B cell (primary cell): ENCODE measurements at regions not wholly inside any gene's neighbourhood (a gene's known extent, or its start where the extent isn't known, plus 50 kb on each side); places are given as distances from the start of the nearest gene placed in this dataset.

Experiments
- ATAC-seq: fragments of 200-7000 bp; cut with Tn5 transposase; one replicate; pipeline ENCODE4 v1.10.0; 2021; ENCODE audit warnings: low read depth, mild to moderate bottlenecking, moderate number of reproducible peaks, moderate library complexity
- CTCF ChIA-PET: fragments of 350-600 bp; sonication (Branson Sonifier 250); formaldehyde crosslinking; loops from one replicate; lab custom pipeline; 2021; ENCODE audit warnings: antibody characterized with exemption, inconsistent platforms; lab: Charles Lee
- POLR2A ChIA-PET: fragments of 350-600 bp; sonication (Branson Sonifier 250); formaldehyde crosslinking; loops from one replicate; lab custom pipeline; 2021; ENCODE audit warnings: antibody characterized with exemption; lab: Charles Lee
- DNase-seq: peaks from one replicate; pipeline ENCODE4 v3.0.0; 2013
- H2AFZ ChIP-seq: 2 replicates; pipeline ENCODE4 v1.6.1; 2012; ENCODE audit warnings: mild to moderate bottlenecking, low read depth, low read length; ENCODE audit not compliant: insufficient read depth, poor library complexity, severe bottlenecking
- H3K27ac ChIP-seq, 2 donors: 1 replicate in 1 of 2; 2 replicates in 1 of 2; pipeline ENCODE4 v1.5.1; 2012 to 2013; ENCODE audit warnings: low read length in 2 of 2, mild to moderate bottlenecking in 2 of 2, moderate library complexity in 1 of 2
- H3K27me3 ChIP-seq, 4 experiments: fragments of 200-600 bp in 1 of 4; sonication (generic) in 1 of 4; replicated peaks in 1 of 4; 1 replicate in 2 of 4; 2 replicates in 2 of 4; pipeline versions ENCODE4 v1.6.1 to v1.7.0; 2013 to 2016; ENCODE audit warnings: low read length in 3 of 4, mild to moderate bottlenecking in 2 of 4, mixed read lengths in 1 of 4, moderate library complexity in 1 of 4; ENCODE audit not compliant: insufficient read depth in 4 of 4, control insufficient read depth in 3 of 4; ENCODE audit errors: control extremely low read depth in 1 of 4
- H3K36me3 ChIP-seq, 2 experiments: replicated peaks in 1 of 2; 1 replicate in 1 of 2; 2 replicates in 1 of 2; pipeline versions ENCODE4 v1.6.1 to v1.7.1; 2013; ENCODE audit warnings: low read length in 1 of 2; ENCODE audit not compliant: insufficient read depth in 2 of 2, control insufficient read depth in 1 of 2; ENCODE audit errors: control extremely low read depth in 1 of 2, extremely low read depth in 1 of 2
- H3K4me1 ChIP-seq, 2 donors: fragments of 200-600 bp in 1 of 2; sonication (generic) in 1 of 2; 1 replicate in 1 of 2; 2 replicates in 1 of 2; pipeline versions ENCODE4 v1.5.1 to v1.6.1; 2013 to 2017; ENCODE audit warnings: low read length in 2 of 2; ENCODE audit not compliant: control insufficient read depth in 2 of 2, insufficient read depth in 2 of 2
- H3K4me2 ChIP-seq: replicated peaks from 2 replicates; pipeline ENCODE3; 2012; ENCODE audit warnings: mild to moderate bottlenecking, low read depth, low read length; ENCODE audit not compliant: poor library complexity, severe bottlenecking
- H3K4me3 ChIP-seq, 5 experiments: fragments of 200-600 bp in 1 of 5; sonication (generic) in 1 of 5; 1 replicate in 3 of 5; 2 replicates in 2 of 5; pipeline versions ENCODE4 v1.5.1 to v1.7.0; 2011 to 2016; ENCODE audit warnings: low read length in 4 of 5, mild to moderate bottlenecking in 4 of 5, low read depth in 2 of 5, control low read depth in 1 of 5, moderate library complexity in 1 of 5; ENCODE audit not compliant: insufficient read depth in 1 of 5; ENCODE audit errors: control extremely low read depth in 1 of 5, extremely low read depth in 1 of 5
- H3K79me2 ChIP-seq: fragments of 200-600 bp; sonication (generic); one replicate; pipeline ENCODE4 v1.6.0; 2016; ENCODE audit warnings: low read length; ENCODE audit not compliant: control insufficient read depth, insufficient read depth
- H3K9ac ChIP-seq: fragments of 200-600 bp; sonication (generic); 2 replicates; pipeline ENCODE4 v1.6.1; 2017; ENCODE audit warnings: mild to moderate bottlenecking, low read length, moderate library complexity
- H3K9me3 ChIP-seq, 3 donors: one replicate each; pipeline versions ENCODE4 v1.6.1 to v1.7.1; 2013; ENCODE audit warnings: low read length in 2 of 3; ENCODE audit not compliant: control insufficient read depth in 2 of 3, insufficient read depth in 1 of 3; ENCODE audit errors: control extremely low read depth in 1 of 3
- H4K20me1 ChIP-seq: 2 replicates; pipeline ENCODE4 v1.6.0; 2012; ENCODE audit warnings: mild to moderate bottlenecking, low read length; ENCODE audit not compliant: insufficient read depth, control insufficient read depth, poor library complexity, severe bottlenecking
- H3K27ac Mint-ChIP-seq: one replicate; pipeline ENCODE4 v1.8.0; 2021; ENCODE audit warnings: mixed read lengths
- H3K27me3 Mint-ChIP-seq: one replicate; pipeline ENCODE4 v1.8.0; 2021; ENCODE audit warnings: mixed read lengths
- H3K4me1 Mint-ChIP-seq: one replicate; pipeline ENCODE4 v1.8.0; 2021; ENCODE audit warnings: mixed read lengths
- H3K4me3 Mint-ChIP-seq: one replicate; pipeline ENCODE4 v1.8.0; 2021; ENCODE audit warnings: mixed read lengths
- H3K9me3 Mint-ChIP-seq: one replicate; pipeline ENCODE4 v1.8.0; 2022; ENCODE audit warnings: mixed read lengths; ENCODE audit not compliant: insufficient read depth
- EZH2 ChIP-seq: IDR thresholded peaks from 2 replicates; pipeline ENCODE4 v1.6.1; 2012; ENCODE audit warnings: borderline replicate concordance, low read depth, mild to moderate bottlenecking, moderate library complexity, low read length; ENCODE audit not compliant: insufficient read depth, poor library complexity, severe bottlenecking
- WGBS: methylation state at CpG from one replicate; pipeline ENCODE4 v1.1.5; 2013; ENCODE audit warnings: missing lambda C conversion rate; ENCODE audit not compliant: insufficient coverage; 5-methylcytosine and 5-hydroxymethylcytosine counted together
- intact Hi-C: fragments of 100-400 bp; cut with micrococcal nuclease; formaldehyde crosslinking; loops from one replicate; pipeline ENCODE4 v1.10.0; 2022
- TF ChIP-seq, protein P1 (sequence below): fragments of 200-600 bp; IDR thresholded peaks from one replicate; pipeline ENCODE4 v1.8.0; 2022; ENCODE audit warnings: antibody characterized with exemption, mild to moderate bottlenecking

DNA sequence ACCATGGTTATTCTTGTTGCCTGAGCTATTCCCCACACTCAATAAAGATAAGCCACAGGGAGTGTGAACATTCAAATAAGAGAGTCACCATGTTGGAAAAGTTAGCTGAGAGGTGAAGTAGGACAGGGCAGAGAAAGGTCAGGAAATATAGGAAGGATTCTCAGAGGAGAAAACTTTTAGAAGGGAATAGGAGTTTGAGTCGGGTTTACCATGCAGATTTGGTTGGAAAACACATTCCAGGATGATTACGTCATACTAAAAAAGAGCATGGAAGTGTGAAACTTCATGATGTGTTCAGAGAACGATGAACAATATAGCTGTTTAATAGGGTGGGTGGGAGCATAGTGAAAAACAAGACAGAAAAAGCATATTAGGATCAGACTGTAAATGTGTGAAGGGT is 1125.3 kb upstream of the ADGRL2 start:
- no peak overlapping the region for H3K27ac ChIP-seq
- no peak overlapping the region for H3K4me2 ChIP-seq
- Mint-ChIP-seq H3K4me1 (no peaks in the 10 kb centered on the region), H3K9me3 (no peaks in the 10 kb centered on the region), H3K27me3 (no peaks in the 10 kb centered on the region), H3K27ac (no peak overlapping the region), H3K4me3 (no peak overlapping the region)
- no peak overlapping the region for H2AFZ ChIP-seq
- no peaks in the 10 kb centered on the region for H3K79me2 ChIP-seq
- no peaks in the 10 kb centered on the region for H4K20me1 ChIP-seq
- peaks cover 0 to 4% (median 0%) of the 10 kb centered on the region in 3 donors for H3K9me3 ChIP-seq
- POLR2A ChIA-PET: no interaction called here
- CTCF ChIA-PET: no interaction called here
- H3K4me3 ChIP-seq: no peak overlapping the region
- TF ChIP-seq, protein P1, sequence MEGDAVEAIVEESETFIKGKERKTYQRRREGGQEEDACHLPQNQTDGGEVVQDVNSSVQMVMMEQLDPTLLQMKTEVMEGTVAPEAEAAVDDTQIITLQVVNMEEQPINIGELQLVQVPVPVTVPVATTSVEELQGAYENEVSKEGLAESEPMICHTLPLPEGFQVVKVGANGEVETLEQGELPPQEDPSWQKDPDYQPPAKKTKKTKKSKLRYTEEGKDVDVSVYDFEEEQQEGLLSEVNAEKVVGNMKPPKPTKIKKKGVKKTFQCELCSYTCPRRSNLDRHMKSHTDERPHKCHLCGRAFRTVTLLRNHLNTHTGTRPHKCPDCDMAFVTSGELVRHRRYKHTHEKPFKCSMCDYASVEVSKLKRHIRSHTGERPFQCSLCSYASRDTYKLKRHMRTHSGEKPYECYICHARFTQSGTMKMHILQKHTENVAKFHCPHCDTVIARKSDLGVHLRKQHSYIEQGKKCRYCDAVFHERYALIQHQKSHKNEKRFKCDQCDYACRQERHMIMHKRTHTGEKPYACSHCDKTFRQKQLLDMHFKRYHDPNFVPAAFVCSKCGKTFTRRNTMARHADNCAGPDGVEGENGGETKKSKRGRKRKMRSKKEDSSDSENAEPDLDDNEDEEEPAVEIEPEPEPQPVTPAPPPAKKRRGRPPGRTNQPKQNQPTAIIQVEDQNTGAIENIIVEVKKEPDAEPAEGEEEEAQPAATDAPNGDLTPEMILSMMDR: no peak
- TF ChIP-seq EZH2: no peak
- no peaks in the 10 kb centered on the region for H3K4me1 ChIP-seq
- WGBS: 80% methylated on average over 3 of the region's 3 CpGs
- H3K9ac ChIP-seq: no peak overlapping the region
- intact Hi-C loops: no loop called here
- no peaks in the 10 kb centered on the region for H3K36me3 ChIP-seq
- no peak for ATAC-seq
- DNase-seq: no peak
- no peaks in the 10 kb centered on the region for H3K27me3 ChIP-seq

DNA sequence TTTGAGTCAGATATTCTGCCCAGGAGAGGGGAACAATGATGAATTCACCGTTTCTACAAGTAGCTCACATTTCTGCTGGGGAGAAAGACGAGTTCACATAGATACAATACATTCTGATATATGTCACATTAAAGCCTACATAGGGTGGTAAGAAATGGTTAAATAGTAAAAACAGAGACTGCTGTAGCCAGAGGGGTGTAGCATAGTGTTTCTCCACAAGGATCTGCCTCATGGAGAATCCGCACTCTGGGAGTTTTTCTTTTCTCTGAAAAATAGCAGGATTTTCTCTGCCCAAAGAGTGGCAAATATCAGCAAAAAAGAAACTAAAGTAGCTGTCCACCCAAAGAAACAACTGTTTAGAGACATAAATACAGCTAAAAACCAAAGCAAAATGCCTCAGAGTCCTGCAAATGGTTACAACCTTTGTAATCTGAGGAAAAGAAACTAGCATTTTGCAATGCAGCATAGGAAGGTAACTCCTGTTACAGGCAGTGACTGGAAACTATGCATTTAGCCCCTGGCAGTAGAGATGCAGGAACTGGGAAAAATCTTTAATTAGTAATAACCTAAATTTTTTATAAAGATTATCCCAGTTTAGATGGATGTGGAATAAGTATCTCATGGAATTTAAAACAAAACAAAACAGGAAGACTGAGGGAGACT is 1126.7 kb upstream of the ADGRL2 start:
- ChIA-PET POLR2A (no interaction called here), CTCF (no interaction called here)
- no peak overlapping the region for H2AFZ ChIP-seq
- H3K4me3 ChIP-seq: no peak overlapping the region
- intact Hi-C loops: no loop called here
- H3K79me2 ChIP-seq: no peaks in the 10 kb centered on the region
- Mint-ChIP-seq H3K9me3 (no peaks in the 10 kb centered on the region), H3K4me1 (no peaks in the 10 kb centered on the region), H3K4me3 (no peak overlapping the region), H3K27ac (no peak overlapping the region), H3K27me3 (no peaks in the 10 kb centered on the region)
- H3K4me2 ChIP-seq: no peak overlapping the region
- no peak overlapping the region for H3K9ac ChIP-seq
- H3K27ac ChIP-seq: no peak overlapping the region
- H3K36me3 ChIP-seq: no peaks in the 10 kb centered on the region
- TF ChIP-seq, protein P1: no peak
- TF ChIP-seq EZH2: no peak
- no CpG with 5 or more reads among the region's 3 CpGs for WGBS
- DNase-seq (no peak), ATAC-seq (no peak)
- H3K9me3 ChIP-seq: peaks cover 0 to 4% (median 0%) of the 10 kb centered on the region in 3 donors
- no peaks in the 10 kb centered on the region for H4K20me1 ChIP-seq
- no peaks in the 10 kb centered on the region for H3K4me1 ChIP-seq
- no peaks in the 10 kb centered on the region for H3K27me3 ChIP-seq
